Spleen (tissue), 7 donors: ENCODE measurements at regions not wholly inside any gene's neighbourhood (a gene's known extent, or its start where the extent isn't known, plus 50 kb on each side); places are given as distances from the start of the nearest gene placed in this dataset.

ENCODE experiments used
- POLR2A ChIP-seq, 3 donors: fragments of 450-650 bp; IDR thresholded peaks; one replicate each; pipeline ENCODE4 v1.5.1; 2017; ENCODE audit warnings: antibody characterized with exemption in 3 of 3, mild to moderate bottlenecking in 1 of 3
- POLR2AphosphoS5 ChIP-seq, 3 donors: sonication (generic); formaldehyde crosslinking; IDR thresholded peaks; one replicate each; pipeline ENCODE4 v1.5.1; 2017; ENCODE audit warnings: antibody characterized with exemption in 3 of 3
- TF ChIP-seq, protein P1 (sequence below), 11 experiments: fragments of 200-600 bp in 7 of 11; fragments of 450-650 bp in 4 of 11; sonication (generic) in 4 of 11; IDR thresholded peaks in 8 of 11; conservative IDR thresholded peaks in 3 of 11; 1 replicate in 7 of 11; 2 replicates in 4 of 11; pipeline versions ENCODE4 v1.4.0 to v1.8.0; 2016 to 2021; ENCODE audit warnings: antibody characterized with exemption in 11 of 11, inconsistent platforms in 4 of 11, mild to moderate bottlenecking in 1 of 11
- donor health status: DM: no; HTN: no; CAD: no; lungs with moderate emphysema.
- donor health status: DM: no; HTN: no; CAD: no.
- donor health status: DM: no; HTN: no; CAD: no.

DNA sequence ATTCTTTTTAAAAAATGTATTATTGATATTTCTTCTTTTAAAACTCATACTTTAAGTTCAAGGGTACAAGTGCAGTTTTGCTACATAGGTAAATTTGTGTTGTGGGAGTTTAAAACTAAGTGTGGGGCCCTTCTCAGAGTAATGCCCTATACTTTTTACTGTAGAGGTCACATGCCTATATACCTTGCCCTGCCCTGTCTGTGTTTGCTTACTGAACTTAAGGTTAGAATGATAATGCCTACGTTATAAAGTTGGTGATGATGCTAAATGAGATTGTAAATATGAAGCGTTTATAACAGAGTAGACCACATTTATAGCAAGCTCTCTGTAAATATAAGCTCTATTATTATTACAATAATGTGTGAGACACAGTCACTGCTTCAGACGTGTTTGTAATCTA is 261.9 kb downstream of the RASSF9 start:
- TF ChIP-seq, protein P1, sequence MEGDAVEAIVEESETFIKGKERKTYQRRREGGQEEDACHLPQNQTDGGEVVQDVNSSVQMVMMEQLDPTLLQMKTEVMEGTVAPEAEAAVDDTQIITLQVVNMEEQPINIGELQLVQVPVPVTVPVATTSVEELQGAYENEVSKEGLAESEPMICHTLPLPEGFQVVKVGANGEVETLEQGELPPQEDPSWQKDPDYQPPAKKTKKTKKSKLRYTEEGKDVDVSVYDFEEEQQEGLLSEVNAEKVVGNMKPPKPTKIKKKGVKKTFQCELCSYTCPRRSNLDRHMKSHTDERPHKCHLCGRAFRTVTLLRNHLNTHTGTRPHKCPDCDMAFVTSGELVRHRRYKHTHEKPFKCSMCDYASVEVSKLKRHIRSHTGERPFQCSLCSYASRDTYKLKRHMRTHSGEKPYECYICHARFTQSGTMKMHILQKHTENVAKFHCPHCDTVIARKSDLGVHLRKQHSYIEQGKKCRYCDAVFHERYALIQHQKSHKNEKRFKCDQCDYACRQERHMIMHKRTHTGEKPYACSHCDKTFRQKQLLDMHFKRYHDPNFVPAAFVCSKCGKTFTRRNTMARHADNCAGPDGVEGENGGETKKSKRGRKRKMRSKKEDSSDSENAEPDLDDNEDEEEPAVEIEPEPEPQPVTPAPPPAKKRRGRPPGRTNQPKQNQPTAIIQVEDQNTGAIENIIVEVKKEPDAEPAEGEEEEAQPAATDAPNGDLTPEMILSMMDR (IDR thresholded peaks at IDR 0.05 in 8 of 11, conservative IDR thresholded peaks at IDR 0.05 in 3 of 11): no peak
- no peak for TF ChIP-seq POLR2AphosphoS5 (IDR thresholded peaks at IDR 0.05)
- no peak for TF ChIP-seq POLR2A (IDR thresholded peaks at IDR 0.05)
